BE2C (cell line): ENCODE measurements at regions not wholly inside any gene's neighbourhood (a gene's known extent, or its start where the extent isn't known, plus 50 kb on each side); places are given as distances from the start of the nearest gene placed in this dataset.
"Not testable (repeated sequence)": the region's sequence is repeated elsewhere in the genome, so short reads cannot be mapped to it uniquely, and the experiment has no call there.

Experiments
- DNase-seq: peaks from one replicate; pipeline ENCODE4 v3.0.0-alpha.2; 2020
- H3K27me3 ChIP-seq: fragments of 250-450 bp; sonication (Bioruptor Pico); 2 replicates; pipeline ENCODE4 v1.5.1; 2020; ENCODE audit warnings: mild to moderate bottlenecking
- H3K36me3 ChIP-seq: fragments of 250-450 bp; sonication (Bioruptor Pico); 2 replicates; pipeline ENCODE4 v1.5.1; 2020; ENCODE audit warnings: mild to moderate bottlenecking
- H3K4me1 ChIP-seq: fragments of 250-450 bp; sonication (Bioruptor Pico); 2 replicates; pipeline ENCODE4 v1.5.1; 2020
- H3K4me3 ChIP-seq: 2 replicates; pipeline ENCODE4 v1.5.1; 2011; ENCODE audit warnings: low read depth, low read length
- H3K9me3 ChIP-seq: fragments of 250-450 bp; sonication (Bioruptor Pico); 2 replicates; pipeline ENCODE4 v1.5.1; 2020
- CTCF ChIP-seq: IDR thresholded peaks from 2 replicates; pipeline ENCODE4 v1.5.1; 2012; ENCODE audit warnings: mild to moderate bottlenecking, low read depth, low read length

GRCh38 chr1:187999973-188000372, 1171.2 kb downstream of the PLA2G4A start:
- TF ChIP-seq CTCF, result peak; percentile 60
- Histone ChIP-seq H3K9me3 (no peaks in the 10 kb centered on the region; the same call in 1 of the 2 replicates), H3K4me3 (no peak overlapping the region), H3K4me1 (no peaks in the 10 kb centered on the region; the same call in 1 of the 2 replicates), H3K27me3 (no peaks in the 10 kb centered on the region), H3K36me3 (no peaks in the 10 kb centered on the region)
- no peak for DNase-seq

GRCh38 chr1:188003687-188004086, 1174.9 kb downstream of the PLA2G4A start:
- H3K4me1 ChIP-seq, H3K36me3 ChIP-seq, H3K9me3 ChIP-seq, H3K27me3 ChIP-seq, H3K4me3 ChIP-seq, DNase-seq: not testable (repeated sequence)

GRCh38 chr1:188004849-188005248, 1176.1 kb downstream of the PLA2G4A start:
- Histone ChIP-seq H3K27me3 (no peaks in the 10 kb centered on the region), H3K4me3 (no peak overlapping the region), H3K4me1 (no peaks in the 10 kb centered on the region), H3K36me3 (no peaks in the 10 kb centered on the region), H3K9me3 (no peaks in the 10 kb centered on the region; the same call in 1 of the 2 replicates)
- TF ChIP-seq CTCF, result no peak
- DNase-seq, result no peak

- TF ChIP-seq CTCF, result no peak
- H3K4me1 ChIP-seq, result no peaks in the 10 kb centered on the region
- H3K9me3 ChIP-seq, result no peaks in the 10 kb centered on the region; the same call in 1 of the 2 replicates
- H3K27me3 ChIP-seq, result no peaks in the 10 kb centered on the region
- no peak overlapping the region for H3K4me3 ChIP-seq
- H3K36me3 ChIP-seq, result no peaks in the 10 kb centered on the region
- DNase-seq, result no peak
These were observed 1177.6 kb downstream of the PLA2G4A start for GRCh38 chr1:188006354-188006753.

- not testable (repeated sequence) for DNase-seq, H3K4me1 ChIP-seq, H3K9me3 ChIP-seq, H3K27me3 ChIP-seq, H3K36me3 ChIP-seq, H3K4me3 ChIP-seq
These were observed 1184.6 kb downstream of the PLA2G4A start for GRCh38 chr1:188013222-188013849.

GRCh38 chr1:188017921-188018320, 1189.2 kb downstream of the PLA2G4A start:
- Histone ChIP-seq H3K9me3 (no peaks in the 10 kb centered on the region), H3K27me3 (no peaks in the 10 kb centered on the region), H3K36me3 (no peaks in the 10 kb centered on the region), H3K4me1 (no peaks in the 10 kb centered on the region), H3K4me3 (no peak overlapping the region)
- no peak for DNase-seq
- TF ChIP-seq CTCF, result no peak

GRCh38 chr1:188022661-188023060, 1193.9 kb downstream of the PLA2G4A start:
- DNase-seq, result no peak
- TF ChIP-seq CTCF, result no peak
- Histone ChIP-seq H3K36me3 (no peaks in the 10 kb centered on the region), H3K4me3 (no peak overlapping the region), H3K4me1 (no peaks in the 10 kb centered on the region), H3K27me3 (no peaks in the 10 kb centered on the region), H3K9me3 (no peaks in the 10 kb centered on the region)
